ENCODE measurements at regions not wholly inside any gene's neighbourhood (a gene's known extent, or its start where the extent isn't known, plus 50 kb on each side); places are given as distances from the start of the nearest gene placed in this dataset.

DNA sequence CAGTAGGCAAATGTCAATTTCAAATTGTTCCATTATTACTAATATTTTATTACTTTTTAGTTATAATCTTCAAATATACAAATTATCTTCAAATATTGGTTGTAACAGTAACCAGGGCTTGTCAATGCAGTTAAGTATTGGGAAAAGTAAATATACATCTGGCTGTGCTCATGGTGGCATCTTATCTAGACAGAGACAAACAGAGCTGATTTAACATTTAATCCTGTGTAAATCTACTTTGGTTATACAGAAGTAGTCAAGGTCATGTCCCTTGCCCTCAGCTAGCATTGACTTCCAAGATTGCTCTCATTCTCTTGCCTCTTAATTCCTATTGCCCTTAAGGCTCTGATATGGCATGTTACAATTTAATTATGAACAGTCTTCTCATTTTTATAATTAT lies 98.4 kb upstream of the KLHL1 start (continued):
- TF ChIP-seq, protein P1, sequence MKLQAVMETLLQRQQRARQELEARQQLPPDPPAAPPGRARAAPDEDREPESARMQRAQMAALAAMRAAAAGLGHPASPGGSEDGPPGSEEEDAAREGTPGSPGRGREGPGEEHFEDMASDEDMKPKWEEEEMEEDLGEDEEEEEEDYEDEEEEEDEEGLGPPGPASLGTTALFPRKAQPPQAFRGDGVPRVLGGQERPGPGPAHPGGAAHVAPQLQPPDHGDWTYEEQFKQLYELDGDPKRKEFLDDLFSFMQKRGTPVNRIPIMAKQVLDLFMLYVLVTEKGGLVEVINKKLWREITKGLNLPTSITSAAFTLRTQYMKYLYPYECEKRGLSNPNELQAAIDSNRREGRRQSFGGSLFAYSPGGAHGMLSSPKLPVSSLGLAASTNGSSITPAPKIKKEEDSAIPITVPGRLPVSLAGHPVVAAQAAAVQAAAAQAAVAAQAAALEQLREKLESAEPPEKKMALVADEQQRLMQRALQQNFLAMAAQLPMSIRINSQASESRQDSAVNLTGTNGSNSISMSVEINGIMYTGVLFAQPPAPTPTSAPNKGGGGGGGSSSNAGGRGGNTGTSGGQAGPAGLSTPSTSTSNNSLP (IDR thresholded peaks at IDR 0.05; ENCODE audit: low read depth, low read length), result no peak
- no peak for TF ChIP-seq PRPF4 (IDR thresholded peaks at IDR 0.05; ENCODE audit: low read depth, low read length, poor library complexity, severe bottlenecking)
- TF ChIP-seq, protein P2, sequence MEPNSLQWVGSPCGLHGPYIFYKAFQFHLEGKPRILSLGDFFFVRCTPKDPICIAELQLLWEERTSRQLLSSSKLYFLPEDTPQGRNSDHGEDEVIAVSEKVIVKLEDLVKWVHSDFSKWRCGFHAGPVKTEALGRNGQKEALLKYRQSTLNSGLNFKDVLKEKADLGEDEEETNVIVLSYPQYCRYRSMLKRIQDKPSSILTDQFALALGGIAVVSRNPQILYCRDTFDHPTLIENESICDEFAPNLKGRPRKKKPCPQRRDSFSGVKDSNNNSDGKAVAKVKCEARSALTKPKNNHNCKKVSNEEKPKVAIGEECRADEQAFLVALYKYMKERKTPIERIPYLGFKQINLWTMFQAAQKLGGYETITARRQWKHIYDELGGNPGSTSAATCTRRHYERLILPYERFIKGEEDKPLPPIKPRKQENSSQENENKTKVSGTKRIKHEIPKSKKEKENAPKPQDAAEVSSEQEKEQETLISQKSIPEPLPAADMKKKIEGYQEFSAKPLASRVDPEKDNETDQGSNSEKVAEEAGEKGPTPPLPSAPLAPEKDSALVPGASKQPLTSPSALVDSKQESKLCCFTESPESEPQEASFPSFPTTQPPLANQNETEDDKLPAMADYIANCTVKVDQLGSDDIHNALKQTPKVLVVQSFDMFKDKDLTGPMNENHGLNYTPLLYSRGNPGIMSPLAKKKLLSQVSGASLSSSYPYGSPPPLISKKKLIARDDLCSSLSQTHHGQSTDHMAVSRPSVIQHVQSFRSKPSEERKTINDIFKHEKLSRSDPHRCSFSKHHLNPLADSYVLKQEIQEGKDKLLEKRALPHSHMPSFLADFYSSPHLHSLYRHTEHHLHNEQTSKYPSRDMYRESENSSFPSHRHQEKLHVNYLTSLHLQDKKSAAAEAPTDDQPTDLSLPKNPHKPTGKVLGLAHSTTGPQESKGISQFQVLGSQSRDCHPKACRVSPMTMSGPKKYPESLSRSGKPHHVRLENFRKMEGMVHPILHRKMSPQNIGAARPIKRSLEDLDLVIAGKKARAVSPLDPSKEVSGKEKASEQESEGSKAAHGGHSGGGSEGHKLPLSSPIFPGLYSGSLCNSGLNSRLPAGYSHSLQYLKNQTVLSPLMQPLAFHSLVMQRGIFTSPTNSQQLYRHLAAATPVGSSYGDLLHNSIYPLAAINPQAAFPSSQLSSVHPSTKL (CRISPR knock-in tag; IDR thresholded peaks at IDR 0.05), result peak; percentile 71
- no peak for TF ChIP-seq ELF4 (CRISPR knock-in tag; IDR thresholded peaks at IDR 0.05; ENCODE audit: borderline replicate concordance)
- TF ChIP-seq ZNF547 (CRISPR knock-in tag; IDR thresholded peaks at IDR 0.05), result no peak
- TF ChIP-seq, protein P3, sequence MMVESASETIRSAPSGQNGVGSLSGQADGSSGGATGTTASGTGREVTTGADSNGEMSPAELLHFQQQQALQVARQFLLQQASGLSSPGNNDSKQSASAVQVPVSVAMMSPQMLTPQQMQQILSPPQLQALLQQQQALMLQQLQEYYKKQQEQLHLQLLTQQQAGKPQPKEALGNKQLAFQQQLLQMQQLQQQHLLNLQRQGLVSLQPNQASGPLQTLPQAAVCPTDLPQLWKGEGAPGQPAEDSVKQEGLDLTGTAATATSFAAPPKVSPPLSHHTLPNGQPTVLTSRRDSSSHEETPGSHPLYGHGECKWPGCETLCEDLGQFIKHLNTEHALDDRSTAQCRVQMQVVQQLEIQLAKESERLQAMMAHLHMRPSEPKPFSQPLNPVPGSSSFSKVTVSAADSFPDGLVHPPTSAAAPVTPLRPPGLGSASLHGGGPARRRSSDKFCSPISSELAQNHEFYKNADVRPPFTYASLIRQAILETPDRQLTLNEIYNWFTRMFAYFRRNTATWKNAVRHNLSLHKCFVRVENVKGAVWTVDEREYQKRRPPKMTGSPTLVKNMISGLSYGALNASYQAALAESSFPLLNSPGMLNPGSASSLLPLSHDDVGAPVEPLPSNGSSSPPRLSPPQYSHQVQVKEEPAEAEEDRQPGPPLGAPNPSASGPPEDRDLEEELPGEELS (CRISPR knock-in tag; IDR thresholded peaks at IDR 0.05), result peak; percentile 44; the same call in 1 of the 2 replicates
- TF ChIP-seq CREM (IDR thresholded peaks at IDR 0.05), result peak; percentile 21; the same call in 1 of the 2 replicates
- TF ChIP-seq CREM (CRISPR knock-in tag; IDR thresholded peaks at IDR 0.05), result no peak
- 0 out of 2 replicates have a peak, but pooled peaks have one; percentile 22 for TF ChIP-seq SIX1 (CRISPR knock-in tag; IDR thresholded peaks at IDR 0.05; ENCODE audit: borderline replicate concordance)
